CD8-positive, alpha-beta memory T cell (primary cell): ENCODE measurements at regions not wholly inside any gene's neighbourhood (a gene's known extent, or its start where the extent isn't known, plus 50 kb on each side); places are given as distances from the start of the nearest gene placed in this dataset.

Source experiments
- CTCF ChIA-PET: fragments of 350-600 bp; sonication (Branson Sonifier 250); formaldehyde crosslinking; loops from one replicate; lab custom pipeline; 2021; ENCODE audit warnings: antibody characterized with exemption; lab: Charles Lee
- POLR2A ChIA-PET: fragments of 350-600 bp; sonication (Branson Sonifier 250); formaldehyde crosslinking; loops from one replicate; lab custom pipeline; 2021; ENCODE audit warnings: antibody characterized with exemption; lab: Charles Lee
- DNase-seq, 5 donors: peaks; one replicate each; pipeline versions ENCODE4 v3.0.0 to v3.0.0-alpha.2; 2020 to 2022; ENCODE audit warnings: mixed read lengths in 1 of 5
- H3K27ac ChIP-seq: one replicate; pipeline ENCODE4 v1.7.0; 2013; ENCODE audit warnings: low read depth, mild to moderate bottlenecking, low read length, moderate library complexity
- H3K27me3 ChIP-seq: 2 replicates; pipeline ENCODE4 v1.7.0; 2013; ENCODE audit warnings: low read length, mild to moderate bottlenecking; ENCODE audit not compliant: insufficient read depth, poor library complexity, severe bottlenecking
- H3K36me3 ChIP-seq: 2 replicates; pipeline ENCODE4 v1.7.0; 2013; ENCODE audit warnings: mild to moderate bottlenecking, low read length, moderate library complexity; ENCODE audit not compliant: insufficient read depth
- H3K4me1 ChIP-seq: 2 replicates; pipeline ENCODE4 v1.7.0; 2013; ENCODE audit warnings: mild to moderate bottlenecking, low read length, moderate library complexity; ENCODE audit not compliant: insufficient read depth
- H3K4me3 ChIP-seq: 2 replicates; pipeline ENCODE4 v1.7.0; 2013; ENCODE audit warnings: mild to moderate bottlenecking, low read length
- H3K9me3 ChIP-seq: 2 replicates; pipeline ENCODE4 v1.7.0; 2013; ENCODE audit warnings: mild to moderate bottlenecking, low read length
- H3K27ac Mint-ChIP-seq, 8 donors: one replicate each; pipeline ENCODE4 v1.8.0; 2020 to 2021; ENCODE audit warnings: mixed read lengths in 8 of 8, mild to moderate bottlenecking in 6 of 8, inconsistent platforms in 3 of 8, moderate library complexity in 3 of 8
- H3K27me3 Mint-ChIP-seq, 2 donors: one replicate each; pipeline ENCODE4 v1.8.0; 2020 to 2021; ENCODE audit warnings: mixed read lengths in 2 of 2, mild to moderate bottlenecking in 1 of 2, moderate library complexity in 1 of 2
- H3K36me3 Mint-ChIP-seq, 3 donors: one replicate each; pipeline ENCODE4 v1.8.0; 2020 to 2021; ENCODE audit warnings: mixed read lengths in 3 of 3, inconsistent platforms in 1 of 3, mild to moderate bottlenecking in 1 of 3
- H3K4me1 Mint-ChIP-seq, 3 donors: one replicate each; pipeline ENCODE4 v1.8.0; 2020 to 2021; ENCODE audit warnings: mixed read lengths in 3 of 3, inconsistent platforms in 1 of 3, mild to moderate bottlenecking in 1 of 3
- H3K4me3 Mint-ChIP-seq, 7 donors: one replicate each; pipeline ENCODE4 v1.8.0; 2020 to 2021; ENCODE audit warnings: mixed read lengths in 7 of 7, mild to moderate bottlenecking in 6 of 7, moderate library complexity in 4 of 7, inconsistent platforms in 2 of 7
- H3K9me3 Mint-ChIP-seq, 5 donors: one replicate each; pipeline ENCODE4 v1.8.0; 2020 to 2022; ENCODE audit warnings: mixed read lengths in 5 of 5, mild to moderate bottlenecking in 3 of 5, moderate library complexity in 2 of 5, inconsistent platforms in 1 of 5

DNA sequence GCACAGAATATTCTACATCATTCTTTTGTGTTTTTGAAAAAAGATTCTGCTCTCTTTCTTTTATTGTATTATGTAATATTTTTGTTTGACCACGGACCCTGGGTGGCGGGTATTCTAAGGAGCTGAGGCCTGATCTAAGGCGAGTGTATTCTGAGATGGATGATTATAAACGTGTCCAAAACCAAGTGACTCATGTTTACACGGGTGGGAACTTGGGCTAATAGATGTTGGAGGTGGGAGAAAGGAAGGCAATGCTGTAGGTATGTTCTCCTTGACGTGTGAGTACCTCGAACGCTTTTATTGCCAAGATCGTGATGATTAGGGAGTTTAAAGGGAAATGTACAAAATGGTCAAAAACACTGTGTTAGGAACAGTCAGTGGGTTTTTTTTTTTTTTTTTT is 188.9 kb upstream of the FAT1 start:
- Mint-ChIP-seq H3K4me1 (no peaks in the 10 kb centered on the region), H3K27me3 (peaks cover 0 to 1% of the 10 kb centered on the region in 2 donors), H3K27ac (no peak overlapping the region), H3K4me3 (no peak overlapping the region), H3K36me3 (peaks cover 0 to under 1% (median 0%) of the 10 kb centered on the region in 3 donors), H3K9me3 (peaks cover 2 to 13% (median 6%) of the 10 kb centered on the region in 5 donors)
- Histone ChIP-seq H3K27me3 (no peaks in the 10 kb centered on the region), H3K36me3 (no peaks in the 10 kb centered on the region), H3K4me1 (no peaks in the 10 kb centered on the region), H3K9me3 (no peaks in the 10 kb centered on the region), H3K27ac (no peak overlapping the region), H3K4me3 (no peak overlapping the region)
- no peak for DNase-seq
- ChIA-PET CTCF (no interaction called here), POLR2A (no interaction called here)

- CTCF ChIA-PET = no interaction called here
- Mint-ChIP-seq H3K4me3 (no peak overlapping the region), H3K4me1 (no peaks in the 10 kb centered on the region), H3K36me3 (peaks cover 0 to 3% (median 0%) of the 10 kb centered on the region in 3 donors), H3K27ac (no peak overlapping the region), H3K9me3 (peaks cover 3 to 14% (median 9%) of the 10 kb centered on the region in 5 donors), H3K27me3 (peaks cover 0 to 1% of the 10 kb centered on the region in 2 donors)
- Histone ChIP-seq H3K27ac (no peak overlapping the region), H3K4me1 (no peaks in the 10 kb centered on the region), H3K9me3 (no peaks in the 10 kb centered on the region), H3K36me3 (no peaks in the 10 kb centered on the region), H3K4me3 (no peak overlapping the region), H3K27me3 (no peaks in the 10 kb centered on the region)
- no peak for DNase-seq
- POLR2A ChIA-PET = no interaction called here
These were observed 192.2 kb upstream of the FAT1 start for GRCh38 chr4:186915816-186916215.

DNA sequence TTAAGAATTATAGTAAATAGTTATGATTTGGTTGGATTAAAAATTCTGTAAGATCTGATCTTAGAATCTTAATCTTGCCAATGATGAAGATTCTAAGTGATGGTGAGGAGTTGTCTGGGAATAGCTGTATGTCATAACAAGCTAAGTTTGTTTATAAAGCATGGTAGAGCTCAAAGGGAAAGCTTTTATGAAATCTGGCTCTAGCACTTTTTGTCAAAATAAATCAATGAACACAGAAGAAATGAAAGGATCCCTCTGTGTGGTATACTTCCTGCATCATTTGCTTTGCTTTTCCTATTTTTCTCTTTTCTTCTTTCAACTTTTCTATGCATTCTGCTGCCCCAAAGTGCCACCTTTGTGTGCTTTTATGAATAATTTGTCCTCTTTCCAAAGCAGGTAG is 193.5 kb upstream of the FAT1 start:
- POLR2A ChIA-PET = no interaction called here
- no peak overlapping the region for H3K4me3 Mint-ChIP-seq
- H3K4me1 Mint-ChIP-seq = no peaks in the 10 kb centered on the region
- no peaks in the 10 kb centered on the region for H3K9me3 ChIP-seq
- CTCF ChIA-PET = no interaction called here
- no peaks in the 10 kb centered on the region for H3K36me3 ChIP-seq
- H3K27ac ChIP-seq = no peak overlapping the region
- H3K4me1 ChIP-seq = no peaks in the 10 kb centered on the region
- no peaks in the 10 kb centered on the region for H3K27me3 Mint-ChIP-seq
- peaks cover 3 to 14% (median 9%) of the 10 kb centered on the region in 5 donors for H3K9me3 Mint-ChIP-seq
- H3K36me3 Mint-ChIP-seq = peaks cover 0 to 3% (median 0%) of the 10 kb centered on the region in 3 donors
- H3K4me3 ChIP-seq = no peak overlapping the region
- no peak overlapping the region for H3K27ac Mint-ChIP-seq
- H3K27me3 ChIP-seq = no peaks in the 10 kb centered on the region
- DNase-seq = no peak

DNA sequence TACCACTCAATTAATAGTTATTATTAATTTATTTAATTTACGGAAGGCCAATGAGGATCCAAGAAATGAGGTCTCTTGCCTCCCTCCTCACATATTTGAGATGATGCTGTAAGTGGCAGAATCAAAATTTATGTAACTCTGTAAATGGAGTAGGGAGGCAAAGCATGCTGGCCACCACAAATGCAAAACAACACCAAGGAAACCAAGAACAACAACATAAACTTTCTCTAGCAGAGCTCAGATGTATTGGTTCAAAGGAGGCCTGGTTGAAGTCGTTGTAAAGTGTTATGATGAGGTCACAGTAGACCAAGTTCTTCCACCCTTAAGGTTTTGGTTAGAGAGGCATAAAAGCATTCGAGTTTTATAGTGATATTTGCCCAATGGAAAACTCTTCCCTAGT is 194.8 kb upstream of the FAT1 start:
- no peak overlapping the region for H3K4me3 ChIP-seq
- Mint-ChIP-seq H3K27ac (no peak overlapping the region), H3K4me3 (no peak overlapping the region), H3K36me3 (peaks cover 0 to 3% (median 0%) of the 10 kb centered on the region in 3 donors), H3K4me1 (no peaks in the 10 kb centered on the region), H3K27me3 (no peaks in the 10 kb centered on the region), H3K9me3 (peaks cover 3 to 14% (median 9%) of the 10 kb centered on the region in 5 donors)
- H3K4me1 ChIP-seq = no peaks in the 10 kb centered on the region
- no peak overlapping the region for H3K27ac ChIP-seq
- POLR2A ChIA-PET = no interaction called here
- no peaks in the 10 kb centered on the region for H3K9me3 ChIP-seq
- CTCF ChIA-PET = no interaction called here
- no peak for DNase-seq
- H3K27me3 ChIP-seq = no peaks in the 10 kb centered on the region
- no peaks in the 10 kb centered on the region for H3K36me3 ChIP-seq

DNA sequence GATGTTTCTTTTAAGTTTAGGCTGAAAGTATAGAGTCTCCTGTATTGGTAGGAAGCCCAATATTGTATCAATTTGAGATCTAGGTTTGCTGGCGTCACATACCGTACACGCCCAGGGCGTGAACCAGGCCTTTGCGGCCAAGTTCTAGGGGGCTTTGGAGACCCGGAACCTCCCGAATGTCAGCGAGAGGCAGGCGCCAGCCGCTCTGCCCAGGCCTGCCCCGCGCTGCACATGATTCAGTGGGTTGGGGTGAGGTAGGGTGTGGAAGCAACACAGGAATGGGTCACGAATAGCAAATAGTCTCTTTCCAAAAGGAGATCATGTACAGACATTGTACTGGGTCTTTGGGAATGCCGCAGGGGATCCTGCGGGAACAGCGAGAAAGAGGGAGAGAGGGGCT is 195.7 kb upstream of the FAT1 start:
- ChIA-PET POLR2A (no interaction called here), CTCF (no interaction called here)
- no peak for DNase-seq
- H3K36me3 ChIP-seq = no peaks in the 10 kb centered on the region
- no peaks in the 10 kb centered on the region for H3K27me3 Mint-ChIP-seq
- H3K4me3 ChIP-seq = no peak overlapping the region
- peaks cover 5 to 17% (median 8%) of the 10 kb centered on the region in 5 donors for H3K9me3 Mint-ChIP-seq
- no peak overlapping the region for H3K27ac ChIP-seq
- H3K27me3 ChIP-seq = no peaks in the 10 kb centered on the region
- H3K4me3 Mint-ChIP-seq = no peak overlapping the region
- no peaks in the 10 kb centered on the region for H3K9me3 ChIP-seq
- peaks cover 0 to 3% (median 0%) of the 10 kb centered on the region in 3 donors for H3K36me3 Mint-ChIP-seq
- H3K4me1 Mint-ChIP-seq = no peaks in the 10 kb centered on the region
- no peaks in the 10 kb centered on the region for H3K4me1 ChIP-seq
- no peak overlapping the region for H3K27ac Mint-ChIP-seq

DNA sequence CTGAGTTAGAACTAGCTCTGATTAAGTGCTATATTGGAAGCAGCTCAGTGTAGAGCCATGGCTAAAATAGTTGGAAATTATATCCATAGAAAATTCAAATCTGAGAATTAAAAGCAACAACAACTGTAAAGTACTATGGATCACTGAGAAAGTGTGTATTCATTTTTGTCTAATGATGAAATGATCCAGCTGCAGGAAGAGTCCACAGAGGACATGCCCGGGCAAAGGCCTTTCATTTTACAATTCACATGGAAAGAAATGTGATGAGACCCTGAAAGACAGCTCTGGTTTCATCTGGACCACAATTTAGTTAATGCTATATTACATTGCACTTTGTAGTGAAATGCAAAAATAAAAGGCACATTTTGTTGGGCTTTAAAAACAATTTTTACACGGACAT is 196.8 kb upstream of the FAT1 start:
- H3K36me3 ChIP-seq = no peaks in the 10 kb centered on the region
- H3K27ac ChIP-seq = no peak overlapping the region
- Mint-ChIP-seq H3K36me3 (peaks cover 0 to 3% (median 0%) of the 10 kb centered on the region in 3 donors), H3K27me3 (no peaks in the 10 kb centered on the region), H3K4me3 (no peak overlapping the region), H3K4me1 (no peaks in the 10 kb centered on the region), H3K27ac (no peak overlapping the region), H3K9me3 (peaks cover 5 to 17% (median 7%) of the 10 kb centered on the region in 5 donors)
- no peaks in the 10 kb centered on the region for H3K4me1 ChIP-seq
- CTCF ChIA-PET = no interaction called here
- no peak for DNase-seq
- no peaks in the 10 kb centered on the region for H3K9me3 ChIP-seq
- H3K27me3 ChIP-seq = no peaks in the 10 kb centered on the region
- POLR2A ChIA-PET = no interaction called here
- H3K4me3 ChIP-seq = no peak overlapping the region

DNA sequence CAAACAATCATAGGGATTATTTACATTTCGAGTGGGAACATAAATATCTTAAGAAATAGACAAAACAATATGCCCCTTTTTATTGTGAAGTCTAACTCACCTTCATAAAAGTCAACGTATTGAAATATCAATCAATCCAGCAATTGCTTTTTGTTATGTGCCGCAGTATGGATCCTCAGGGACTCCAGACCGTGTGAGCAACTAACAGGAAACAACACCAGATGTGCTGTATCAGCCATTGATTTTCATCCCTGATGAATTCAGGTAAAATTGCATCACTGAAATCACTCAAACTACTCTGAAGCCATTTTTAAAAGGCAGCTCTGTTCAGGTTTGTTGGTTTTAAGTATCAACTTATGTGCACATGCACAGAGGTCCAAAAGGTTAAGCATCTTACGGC is 197.3 kb upstream of the FAT1 start:
- H3K27me3 Mint-ChIP-seq = no peaks in the 10 kb centered on the region
- no peak overlapping the region for H3K27ac ChIP-seq
- H3K27me3 ChIP-seq = no peaks in the 10 kb centered on the region
- ChIA-PET CTCF (no interaction called here), POLR2A (no interaction called here)
- no peaks in the 10 kb centered on the region for H3K4me1 ChIP-seq
- H3K27ac Mint-ChIP-seq = no peak overlapping the region
- DNase-seq = no peak
- H3K4me3 ChIP-seq = no peak overlapping the region
- no peaks in the 10 kb centered on the region for H3K9me3 ChIP-seq
- H3K36me3 Mint-ChIP-seq = peaks cover 0 to 3% (median 0%) of the 10 kb centered on the region in 3 donors
- H3K36me3 ChIP-seq = no peaks in the 10 kb centered on the region
- H3K4me1 Mint-ChIP-seq = no peaks in the 10 kb centered on the region
- peaks cover 5 to 17% (median 7%) of the 10 kb centered on the region in 5 donors for H3K9me3 Mint-ChIP-seq
- no peak overlapping the region for H3K4me3 Mint-ChIP-seq

DNA sequence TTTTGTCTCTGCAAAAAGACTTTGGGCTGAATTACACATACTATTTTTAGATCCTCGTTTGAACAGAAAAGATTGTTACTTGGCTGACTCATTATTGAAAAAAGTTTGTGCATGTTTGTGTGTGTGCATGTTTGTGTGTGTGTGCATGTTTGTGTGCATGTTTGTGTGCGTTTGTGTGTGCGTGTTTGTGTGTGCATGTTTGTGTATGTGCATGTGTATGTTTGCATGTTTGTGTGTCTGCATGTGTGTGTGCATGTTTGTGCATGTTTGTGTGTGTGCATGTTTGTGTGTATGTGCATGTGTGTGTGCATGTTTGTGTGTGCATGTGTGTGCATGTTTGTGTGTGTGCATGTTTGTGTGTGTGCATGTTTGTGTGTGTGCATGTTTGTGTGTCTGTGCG is 201.1 kb upstream of the FAT1 start:
- H3K4me3 Mint-ChIP-seq = no peak overlapping the region
- POLR2A ChIA-PET = no interaction called here

DNA sequence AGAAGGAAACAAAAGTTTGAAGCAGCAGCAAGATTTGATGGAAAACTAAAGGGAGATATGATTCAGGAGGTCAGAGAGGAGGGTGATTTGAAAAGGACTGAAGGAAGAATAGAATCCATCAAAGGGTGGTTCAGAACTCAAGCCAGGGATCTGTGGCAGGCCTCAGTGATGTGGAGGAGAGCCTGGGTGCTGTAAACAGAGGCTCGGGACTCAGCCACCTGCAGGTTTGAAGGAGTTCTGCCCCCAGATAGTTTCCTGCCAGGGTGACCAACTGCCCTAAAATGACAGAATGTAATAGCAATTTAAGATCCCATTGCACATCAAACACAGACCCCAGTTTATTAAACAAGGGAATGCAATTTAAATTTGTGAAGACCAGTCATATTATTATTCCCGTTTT is 204.0 kb upstream of the FAT1 start:
- CTCF ChIA-PET = no interaction called here
- Histone ChIP-seq H3K4me3 (no peak overlapping the region), H3K36me3 (no peaks in the 10 kb centered on the region), H3K27me3 (no peaks in the 10 kb centered on the region), H3K27ac (no peak overlapping the region), H3K4me1 (no peaks in the 10 kb centered on the region), H3K9me3 (no peaks in the 10 kb centered on the region)
- peaks cover 2 to 15% (median 5%) of the 10 kb centered on the region in 5 donors for H3K9me3 Mint-ChIP-seq
- H3K4me1 Mint-ChIP-seq = no peaks in the 10 kb centered on the region
- no peak for DNase-seq
- POLR2A ChIA-PET = no interaction called here
- no peaks in the 10 kb centered on the region for H3K27me3 Mint-ChIP-seq
- H3K4me3 Mint-ChIP-seq = no peak overlapping the region
- no peaks in the 10 kb centered on the region for H3K36me3 Mint-ChIP-seq
- no peak overlapping the region for H3K27ac Mint-ChIP-seq

More for the DNA sequence above, 201.1 kb upstream of the FAT1 start:
- H3K27me3 ChIP-seq = no peaks in the 10 kb centered on the region
- no peaks in the 10 kb centered on the region for H3K36me3 ChIP-seq
- no peak overlapping the region for H3K4me3 ChIP-seq
- H3K4me1 Mint-ChIP-seq = no peaks in the 10 kb centered on the region
- no peaks in the 10 kb centered on the region for H3K4me1 ChIP-seq
- H3K36me3 Mint-ChIP-seq = no peaks in the 10 kb centered on the region
- DNase-seq = no peak
- no peaks in the 10 kb centered on the region for H3K27me3 Mint-ChIP-seq
- CTCF ChIA-PET = no interaction called here
- H3K27ac ChIP-seq = no peak overlapping the region
- peaks cover 0 to 5% (median 4%) of the 10 kb centered on the region in 5 donors for H3K9me3 Mint-ChIP-seq
- H3K9me3 ChIP-seq = no peaks in the 10 kb centered on the region
- no peak overlapping the region for H3K27ac Mint-ChIP-seq
